H1 (cell line): ENCODE measurements at regions not wholly inside any gene's neighbourhood (a gene's known extent, or its start where the extent isn't known, plus 50 kb on each side); places are given as distances from the start of the nearest gene placed in this dataset.

Experiments used
- CTCF ChIA-PET: fragments of 300-600 bp; sonication (Branson Sonifier 250); formaldehyde crosslinking; loops from one replicate; lab custom pipeline; 2021; ENCODE audit not compliant: partially characterized antibody; lab: Charles Lee
- POLR2A ChIA-PET: fragments of 300-600 bp; sonication (Branson Sonifier 250); formaldehyde crosslinking; loops from one replicate; lab custom pipeline; 2021; ENCODE audit warnings: inconsistent platforms; ENCODE audit not compliant: partially characterized antibody; lab: Charles Lee
- DNase-seq, 2 experiments: peaks; one replicate each; pipeline versions ENCODE4 v3.0.0 to v3.0.0-alpha.2; 2010 to 2022; ENCODE audit warnings: low spot score in 2 of 2, low read depth in 1 of 2, mixed read lengths in 1 of 2
- FAIRE-seq: peaks from 2 replicates; lab custom pipeline; 2011; peaks lifted over from hg19 to GRCh38; lab: Jason Lieb, UNC
- H2AFZ ChIP-seq: 2 replicates; pipeline ENCODE4 v1.8.1; 2012; ENCODE audit warnings: low read length, inconsistent platforms
- H2AK5ac ChIP-seq: 2 replicates; pipeline ENCODE4 v1.6.1; 2013; ENCODE audit warnings: low read depth, low read length
- H2BK120ac ChIP-seq: replicated peaks from 2 replicates; pipeline ENCODE3; 2013; ENCODE audit warnings: low read depth, low read length, inconsistent platforms
- H2BK12ac ChIP-seq: 2 replicates; pipeline ENCODE4 v1.6.1; 2013; ENCODE audit warnings: low read depth, low read length
- H2BK15ac ChIP-seq: 2 replicates; pipeline ENCODE4 v1.6.1; 2013; ENCODE audit warnings: low read length
- H2BK20ac ChIP-seq: 2 replicates; pipeline ENCODE4 v1.6.1; 2013; ENCODE audit warnings: low read length
- H2BK5ac ChIP-seq: 2 replicates; pipeline ENCODE4 v1.6.1; 2013; ENCODE audit warnings: low read depth, low read length
- H3K14ac ChIP-seq: 2 replicates; pipeline ENCODE4 v1.6.1; 2013; ENCODE audit warnings: inconsistent platforms; ENCODE audit not compliant: insufficient read length
- H3K18ac ChIP-seq: 2 replicates; pipeline ENCODE4 v1.6.1; 2013; ENCODE audit warnings: low read length; ENCODE audit errors: extremely low read depth
- H3K23ac ChIP-seq: 2 replicates; pipeline ENCODE4 v1.6.1; 2013; ENCODE audit warnings: inconsistent platforms; ENCODE audit not compliant: insufficient read length
- H3K23me2 ChIP-seq: 2 replicates; pipeline ENCODE4 v1.6.1; 2013; ENCODE audit warnings: low read depth, low read length
- H3K27ac ChIP-seq: 2 replicates; pipeline ENCODE4 v1.6.1; 2011; ENCODE audit warnings: low read depth, low read length, inconsistent platforms
- H3K27me3 ChIP-seq, 4 experiments: replicated peaks in 1 of 4; 1 replicate in 1 of 4; 2 replicates in 3 of 4; pipeline versions ENCODE4 v1.6.1 to v1.8.1; 2011 to 2013; ENCODE audit warnings: low read length in 3 of 4, mild to moderate bottlenecking in 3 of 4, inconsistent platforms in 2 of 4, mixed read lengths in 2 of 4, moderate library complexity in 1 of 4; ENCODE audit not compliant: control insufficient read depth in 3 of 4, insufficient read depth in 3 of 4; ENCODE audit errors: extremely low read depth in 1 of 4
- H3K36me3 ChIP-seq, 4 experiments: 2 replicates each; pipeline versions ENCODE4 v1.6.1 to v1.8.1; 2011 to 2013; ENCODE audit warnings: mild to moderate bottlenecking in 4 of 4, low read length in 3 of 4, moderate library complexity in 2 of 4, control low read depth in 1 of 4, inconsistent platforms in 1 of 4; ENCODE audit not compliant: insufficient read depth in 4 of 4, control insufficient read depth in 2 of 4
- H3K4ac ChIP-seq: replicated peaks from 2 replicates; pipeline ENCODE3; 2013; ENCODE audit warnings: low read length, low read depth, mixed read lengths, inconsistent platforms; ENCODE audit not compliant: insufficient read length
- H3K4me1 ChIP-seq, 4 experiments: replicated peaks in 1 of 4; 1 replicate in 1 of 4; 2 replicates in 3 of 4; pipeline versions ENCODE4 v1.6.1 to v1.8.1; 2011 to 2013; ENCODE audit warnings: low read length in 3 of 4, inconsistent platforms in 2 of 4, mixed read lengths in 1 of 4; ENCODE audit not compliant: insufficient read depth in 4 of 4, control insufficient read depth in 3 of 4
- H3K4me2 ChIP-seq, 2 experiments: 2 replicates each; pipeline versions ENCODE4 v1.6.1 to v1.8.1; 2011 to 2013; ENCODE audit warnings: low read depth in 2 of 2, low read length in 2 of 2, control low read depth in 1 of 2, inconsistent platforms in 1 of 2, mild to moderate bottlenecking in 1 of 2; ENCODE audit not compliant: insufficient read depth in 1 of 2
- H3K4me3 ChIP-seq, 4 experiments: fragments of 200-600, 300-600 bp in 1 of 4; sonication (generic), shearing (Covaris generic), sonication (Bioruptor Twin) in 1 of 4; 2 replicates each; pipeline versions ENCODE4 v1.5.1 to v1.8.1; 2011 to 2016; ENCODE audit warnings: low read length in 4 of 4, low read depth in 3 of 4, control low read depth in 2 of 4, inconsistent platforms in 2 of 4, mild to moderate bottlenecking in 2 of 4, mixed read lengths in 1 of 4, moderate library complexity in 1 of 4; ENCODE audit not compliant: insufficient read depth in 2 of 4; ENCODE audit errors: extremely low read depth in 1 of 4
- H3K56ac ChIP-seq: replicated peaks from 2 replicates; pipeline ENCODE3; 2013; ENCODE audit warnings: low read depth, mild to moderate bottlenecking, mixed read lengths, low read length, inconsistent platforms; ENCODE audit not compliant: insufficient read length
- H3K79me1 ChIP-seq: 2 replicates; pipeline ENCODE4 v1.6.1; 2013; ENCODE audit warnings: low read depth, low read length, control low read depth
- H3K79me2 ChIP-seq, 2 experiments: 2 replicates each; pipeline versions ENCODE4 v1.6.1 to v1.8.1; 2012 to 2013; ENCODE audit warnings: low read length in 2 of 2, mild to moderate bottlenecking in 2 of 2, inconsistent platforms in 1 of 2; ENCODE audit not compliant: insufficient read depth in 2 of 2, control insufficient read depth in 1 of 2
- H3K9ac ChIP-seq, 4 experiments: replicated peaks in 1 of 4; 1 replicate in 1 of 4; 2 replicates in 3 of 4; pipeline versions ENCODE4 v1.6.1 to v1.8.1; 2011 to 2013; ENCODE audit warnings: low read depth in 3 of 4, low read length in 3 of 4, control low read depth in 2 of 4, mild to moderate bottlenecking in 2 of 4, moderate library complexity in 2 of 4, inconsistent platforms in 1 of 4; ENCODE audit errors: extremely low read depth in 1 of 4
- H3K9me3 ChIP-seq, 2 experiments: 2 replicates each; pipeline versions ENCODE4 v1.6.1 to v1.8.1; 2012 to 2013; ENCODE audit warnings: mild to moderate bottlenecking in 2 of 2, moderate library complexity in 2 of 2, control low read depth in 1 of 2, inconsistent platforms in 1 of 2, low read depth in 1 of 2, low read length in 1 of 2, mixed read lengths in 1 of 2; ENCODE audit not compliant: insufficient read depth in 2 of 2
- H4K20me1 ChIP-seq, 2 experiments: replicated peaks in 1 of 2; 2 replicates each; pipeline versions ENCODE3 to v1.8.1; 2011 to 2013; ENCODE audit warnings: inconsistent platforms in 2 of 2, low read length in 2 of 2, mild to moderate bottlenecking in 1 of 2; ENCODE audit not compliant: insufficient read depth in 2 of 2, control insufficient read depth in 1 of 2
- H4K5ac ChIP-seq: 2 replicates; pipeline ENCODE4 v1.6.1; 2013; ENCODE audit warnings: low read length, low read depth, mixed read lengths, inconsistent platforms; ENCODE audit not compliant: insufficient read length
- H4K8ac ChIP-seq: 2 replicates; pipeline ENCODE4 v1.8.0; 2013; ENCODE audit warnings: mild to moderate bottlenecking, moderate library complexity, low read length, inconsistent platforms; ENCODE audit not compliant: insufficient read depth; ENCODE audit errors: extremely low read depth
- H4K91ac ChIP-seq: replicated peaks from 2 replicates; pipeline ENCODE3; 2013; ENCODE audit warnings: low read length, mixed read lengths, inconsistent platforms; ENCODE audit not compliant: insufficient read length
- CTCF ChIP-seq, 3 experiments: IDR thresholded peaks; 1 replicate in 2 of 3; 2 replicates in 1 of 3; pipeline versions ENCODE4 v1.5.1 to v1.6.1; 2011; ENCODE audit warnings: low read length in 3 of 3, mild to moderate bottlenecking in 3 of 3, inconsistent platforms in 2 of 3, low read depth in 1 of 3, moderate library complexity in 1 of 3; ENCODE audit not compliant: insufficient read depth in 1 of 3; ENCODE audit errors: control extremely low read depth in 1 of 3
- EZH2 ChIP-seq: fragments of 200-600 bp; sonication (generic); IDR thresholded peaks from 2 replicates; pipeline ENCODE4 v1.7.1; 2012; ENCODE audit warnings: low read depth, mild to moderate bottlenecking, moderate library complexity, low read length, inconsistent platforms; ENCODE audit not compliant: severe bottlenecking
- RAD21 ChIP-seq, 2 experiments: IDR thresholded peaks in 1 of 2; conservative IDR thresholded peaks in 1 of 2; 2 replicates each; pipeline ENCODE4 v1.6.1; 2011; ENCODE audit warnings: low read depth in 2 of 2, low read length in 2 of 2, improper control_type of control experiment in 1 of 2, inconsistent platforms in 1 of 2, mild to moderate bottlenecking in 1 of 2, moderate library complexity in 1 of 2
- RFX5 ChIP-seq: IDR thresholded peaks from 2 replicates; pipeline ENCODE4 v1.6.1; 2011; ENCODE audit warnings: low read depth, low read length, improper control_type of control experiment, borderline replicate concordance
- SIX5 ChIP-seq: IDR thresholded peaks from 2 replicates; pipeline ENCODE4 v1.6.1; 2011; ENCODE audit warnings: mild to moderate bottlenecking, low read depth, low read length
- SP1 ChIP-seq: IDR thresholded peaks from 2 replicates; pipeline ENCODE4 v1.6.1; 2011; ENCODE audit warnings: low read depth, low read length
- TAF7 ChIP-seq: optimal IDR thresholded peaks from 2 replicates; pipeline ENCODE3; 2011; ENCODE audit warnings: low read depth, mild to moderate bottlenecking, inconsistent platforms, low read length, moderate library complexity, borderline replicate concordance
- YY1 ChIP-seq: IDR thresholded peaks from 2 replicates; pipeline ENCODE4 v1.6.1; 2011; ENCODE audit warnings: low read depth, mild to moderate bottlenecking, low read length
- whole genome bisulfite sequencing, 2 experiments: shearing (Covaris generic) in 1 of 2; methylation state at CpG; one replicate each; pipeline versions ENCODE4 v1.1.6 to v1.1.7; 2013 to 2015; ENCODE audit warnings: low lambda C conversion rate in 2 of 2, mixed read lengths in 2 of 2, inconsistent platforms in 1 of 2, low coverage in 1 of 2, missing lambda C conversion rate in 1 of 2; ENCODE audit not compliant: insufficient replicate concordance in 2 of 2, insufficient coverage in 1 of 2, insufficient read length in 1 of 2; ENCODE audit errors: extremely low coverage in 1 of 2, missing lambda C conversion rate in 1 of 2; 5-methylcytosine and 5-hydroxymethylcytosine counted together

GRCh38 chr7:110090110-110090820, 1000.7 kb upstream of the LRRN3 start:
- Histone ChIP-seq H3K79me2 (no peaks in the 10 kb centered on the region), H3K36me3 (no peaks in the 10 kb centered on the region), H2BK20ac (no peak overlapping the region), H3K9ac (no peak overlapping the region), H2BK12ac (no peak overlapping the region), H3K27ac (no peak overlapping the region), H2BK5ac (no peak overlapping the region), H3K14ac (no peak overlapping the region), H3K9me3 (no peaks in the 10 kb centered on the region; a peak in 1 of 4 replicates), H3K4me1 (no peaks in the 10 kb centered on the region), H3K56ac (no peak overlapping the region), H4K20me1 (no peaks in the 10 kb centered on the region), H3K23ac (no peak overlapping the region), H4K91ac (no peak overlapping the region), H2BK15ac (no peak overlapping the region), H4K8ac (no peak overlapping the region), H2AFZ (no peak overlapping the region), H3K4me3 (no peak overlapping the region), H2BK120ac (no peak overlapping the region), H3K79me1 (no peaks in the 10 kb centered on the region), H3K23me2 (no peaks in the 10 kb centered on the region), H3K4me2 (no peak overlapping the region), H3K4ac (no peak overlapping the region), H2AK5ac (no peak overlapping the region), H3K18ac (no peak overlapping the region), H3K27me3 (no peaks in the 10 kb centered on the region), H4K5ac (no peak overlapping the region)
- WGBS, 2 experiments = 94% methylated on average over 10 of the region's 11 CpGs; no CpG with 5 or more reads in 1 of the 2 experiments
- FAIRE-seq (peak; percentile 65), DNase-seq (no peak)
- TF ChIP-seq RAD21 (IDR thresholded peaks at IDR 0.05 in 1 of 2, conservative IDR thresholded peaks at IDR 0.05 in 1 of 2; ENCODE audit: low read depth in 2 of 2, low read length in 2 of 2) (peak; percentile 50 to 56), SP1 (no peak), TAF7 (no peak), YY1 (no peak), SIX5 (no peak), RFX5 (peak; percentile 44; the same call in 1 of the 2 replicates), EZH2 (no peak), CTCF (IDR thresholded peaks at IDR 0.05; ENCODE audit: control extremely low read depth in 1 of 3, insufficient read depth in 1 of 3, low read depth in 1 of 3, low read length in 3 of 3) (peak in 2 of 3 experiments; percentile 22 to 46; a peak in 2 of 4 replicates)
- POLR2A ChIA-PET = no interaction called here
- CTCF ChIA-PET = interaction anchor here (1.0 to 2.4 kb wide), 3 partner anchors 21 to 352 kb away, joined by 3 to 5 read pairs (median 3); no protein-coding TSS in a partner anchor
